OCI-LY7 (cell line): ENCODE measurements at regions not wholly inside any gene's neighbourhood (a gene's known extent, or its start where the extent isn't known, plus 50 kb on each side); places are given as distances from the start of the nearest gene placed in this dataset.

Source experiments
- EZH2phosphoT487 ChIP-seq: fragments of 200-600 bp; sonication (generic); IDR thresholded peaks from 2 replicates; pipeline ENCODE4 v1.6.1; 2018; ENCODE audit warnings: low read depth, borderline replicate concordance, mild to moderate bottlenecking, mixed run types, antibody characterized with exemption, low read length, moderate library complexity, mixed read lengths
- TF ChIP-seq, protein P1 (sequence below): fragments of 200-600 bp; sonication (generic); conservative IDR thresholded peaks from 2 replicates; pipeline ENCODE4 v1.5.1; 2014; ENCODE audit warnings: mild to moderate bottlenecking, antibody characterized with exemption, low read length, moderate library complexity, mixed read lengths

DNA sequence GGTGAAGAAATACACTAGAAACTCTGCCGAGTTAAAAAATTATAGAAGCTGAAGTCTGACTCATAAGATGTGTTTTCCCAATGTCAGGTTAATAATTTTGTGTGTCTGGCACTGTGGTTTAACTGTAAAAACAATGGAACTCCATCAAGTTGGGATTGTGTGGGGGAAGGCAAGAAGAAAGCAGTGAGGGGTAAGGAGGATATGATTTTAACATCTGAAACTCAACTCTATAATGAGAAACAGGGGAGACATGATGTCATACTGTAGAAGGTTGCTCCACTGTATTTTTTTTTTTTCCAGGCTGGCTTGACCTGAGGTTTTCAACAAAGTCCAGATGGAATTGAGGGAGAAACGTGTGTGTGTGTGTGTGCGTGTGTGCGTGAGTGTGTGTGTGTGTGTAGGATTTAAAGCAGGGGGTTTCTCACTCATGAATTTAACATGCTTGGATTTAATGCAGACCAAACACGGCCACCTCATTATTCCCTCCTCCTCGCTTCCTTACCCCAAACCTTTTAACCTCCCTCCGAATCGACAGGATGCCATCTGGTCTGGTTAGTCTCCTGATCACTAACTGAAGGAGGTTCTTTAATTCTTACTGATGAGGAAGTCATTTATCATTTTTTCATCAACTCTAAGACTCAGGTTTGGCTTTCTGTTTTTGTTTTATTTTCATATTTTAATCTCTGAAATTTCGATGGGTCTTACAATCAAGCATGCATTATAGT lies 140.2 kb upstream of the LPAR1 start:
- TF ChIP-seq, protein P1, sequence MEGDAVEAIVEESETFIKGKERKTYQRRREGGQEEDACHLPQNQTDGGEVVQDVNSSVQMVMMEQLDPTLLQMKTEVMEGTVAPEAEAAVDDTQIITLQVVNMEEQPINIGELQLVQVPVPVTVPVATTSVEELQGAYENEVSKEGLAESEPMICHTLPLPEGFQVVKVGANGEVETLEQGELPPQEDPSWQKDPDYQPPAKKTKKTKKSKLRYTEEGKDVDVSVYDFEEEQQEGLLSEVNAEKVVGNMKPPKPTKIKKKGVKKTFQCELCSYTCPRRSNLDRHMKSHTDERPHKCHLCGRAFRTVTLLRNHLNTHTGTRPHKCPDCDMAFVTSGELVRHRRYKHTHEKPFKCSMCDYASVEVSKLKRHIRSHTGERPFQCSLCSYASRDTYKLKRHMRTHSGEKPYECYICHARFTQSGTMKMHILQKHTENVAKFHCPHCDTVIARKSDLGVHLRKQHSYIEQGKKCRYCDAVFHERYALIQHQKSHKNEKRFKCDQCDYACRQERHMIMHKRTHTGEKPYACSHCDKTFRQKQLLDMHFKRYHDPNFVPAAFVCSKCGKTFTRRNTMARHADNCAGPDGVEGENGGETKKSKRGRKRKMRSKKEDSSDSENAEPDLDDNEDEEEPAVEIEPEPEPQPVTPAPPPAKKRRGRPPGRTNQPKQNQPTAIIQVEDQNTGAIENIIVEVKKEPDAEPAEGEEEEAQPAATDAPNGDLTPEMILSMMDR, result no peak
- no peak for TF ChIP-seq EZH2phosphoT487
